AG04450 (cell line): ENCODE measurements at regions not wholly inside any gene's neighbourhood (a gene's known extent, or its start where the extent isn't known, plus 50 kb on each side); places are given as distances from the start of the nearest gene placed in this dataset.
"Not testable (repeated sequence)": the region's sequence is repeated elsewhere in the genome, so short reads cannot be mapped to it uniquely, and the experiment has no call there.

Experiments
- CTCF ChIA-PET: fragments of 300-600, 350-600 bp; formaldehyde crosslinking; extraction: SDS; loops from one replicate; lab custom pipeline; 2022; ENCODE audit warnings: antibody characterized with exemption, inconsistent platforms; lab: Charles Lee
- POLR2A ChIA-PET: fragments of 350-600 bp; formaldehyde crosslinking; extraction: SDS; loops from one replicate; lab custom pipeline; 2021; ENCODE audit warnings: antibody characterized with exemption, inconsistent platforms; lab: Yijun Ruan, JAX
- DNase-seq: peaks from one replicate; pipeline ENCODE4 v3.0.0-alpha.2; 2011; ENCODE audit warnings: low read depth, low spot score
- H3K27ac ChIP-seq: one replicate; pipeline ENCODE4 v1.5.1; 2012; ENCODE audit warnings: low read depth, low read length, control low read depth
- H3K27me3 ChIP-seq: one replicate; pipeline ENCODE4 v1.6.0; 2012; ENCODE audit warnings: low read length; ENCODE audit not compliant: control insufficient read depth, insufficient read depth
- H3K4me3 ChIP-seq: 2 replicates; pipeline ENCODE4 v1.5.1; 2011; ENCODE audit warnings: mild to moderate bottlenecking, low read depth, low read length, control low read depth
- H3K9me3 ChIP-seq: 2 replicates; pipeline ENCODE4 v1.5.1; 2012; ENCODE audit warnings: low read length; ENCODE audit not compliant: control insufficient read depth, insufficient read depth
- CTCF ChIP-seq: IDR thresholded peaks from 2 replicates; pipeline ENCODE4 v1.5.1; 2011; ENCODE audit warnings: low read depth, low read length, control low read depth, inconsistent platforms

- POLR2A ChIA-PET: no interaction called here
- Histone ChIP-seq H3K9me3 (no peaks in the 10 kb centered on the region), H3K27ac (no peak overlapping the region), H3K4me3 (no peak overlapping the region), H3K27me3 (peaks cover 2% of the 10 kb centered on the region)
- no peak for TF ChIP-seq CTCF
- CTCF ChIA-PET: no interaction called here
- DNase-seq: no peak
These were observed 52.3 kb upstream of the PTPN12 start for GRCh38 chr7:77484785-77485184.

DNA sequence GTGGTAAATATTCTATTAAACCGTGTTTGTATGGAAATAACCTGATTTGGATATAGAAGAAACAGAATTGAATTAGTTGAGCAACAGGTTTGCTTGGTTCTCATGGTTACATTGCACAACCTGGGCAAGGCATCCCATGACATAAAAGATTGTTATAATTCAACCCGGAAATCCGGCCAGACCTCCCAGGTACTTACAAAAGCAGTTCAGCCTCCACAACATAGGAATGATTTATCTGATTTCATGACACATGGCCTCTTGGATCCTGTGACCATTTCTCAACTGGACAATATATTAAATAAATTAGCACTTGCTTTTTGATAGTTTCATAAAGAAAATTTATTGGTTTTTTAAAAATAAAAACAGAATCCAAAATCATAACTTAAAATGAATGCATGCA, 55.1 kb upstream of the PTPN12 start:
- H3K27me3 ChIP-seq: peaks cover 2% of the 10 kb centered on the region
- no peak overlapping the region for H3K27ac ChIP-seq
- no peaks in the 10 kb centered on the region for H3K9me3 ChIP-seq
- no peak for TF ChIP-seq CTCF
- CTCF ChIA-PET: no interaction called here
- no peak for DNase-seq
- no peak overlapping the region for H3K4me3 ChIP-seq
- POLR2A ChIA-PET: no interaction called here

GRCh38 chr7:77481615-77482014, 55.5 kb upstream of the PTPN12 start:
- DNase-seq: no peak
- POLR2A ChIA-PET: no interaction called here
- Histone ChIP-seq H3K27ac (no peak overlapping the region), H3K27me3 (peaks cover 2% of the 10 kb centered on the region), H3K9me3 (no peaks in the 10 kb centered on the region), H3K4me3 (no peak overlapping the region)
- CTCF ChIA-PET: no interaction called here
- TF ChIP-seq CTCF: no peak

DNA sequence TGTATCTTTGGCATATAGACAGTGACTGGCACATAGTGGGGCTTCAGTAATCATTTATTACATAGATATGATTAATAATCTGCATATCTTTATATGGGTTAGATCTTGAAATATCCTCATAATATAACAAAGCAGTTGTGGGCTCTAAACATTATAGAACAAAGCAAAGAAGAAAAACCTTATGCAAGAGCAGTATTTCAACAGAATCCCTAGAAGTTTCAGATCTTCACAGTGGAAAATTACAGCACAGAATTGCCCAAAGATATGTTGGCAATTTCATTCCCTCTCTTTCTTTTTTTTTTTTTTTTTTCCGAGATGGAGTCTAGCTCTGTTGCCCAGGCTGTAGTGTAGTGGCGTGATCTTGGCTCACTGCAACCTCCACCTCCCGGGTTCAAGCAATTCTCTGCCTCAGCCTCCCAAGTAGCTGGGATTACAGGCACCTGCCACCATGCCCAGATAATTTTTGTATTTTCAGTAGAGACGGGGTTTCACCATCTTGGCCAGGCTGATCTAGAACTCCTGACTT, 56.9 kb upstream of the PTPN12 start:
- POLR2A ChIA-PET, CTCF ChIA-PET, H3K27me3 ChIP-seq, H3K27ac ChIP-seq, H3K4me3 ChIP-seq, H3K9me3 ChIP-seq, DNase-seq: not testable (repeated sequence)

DNA sequence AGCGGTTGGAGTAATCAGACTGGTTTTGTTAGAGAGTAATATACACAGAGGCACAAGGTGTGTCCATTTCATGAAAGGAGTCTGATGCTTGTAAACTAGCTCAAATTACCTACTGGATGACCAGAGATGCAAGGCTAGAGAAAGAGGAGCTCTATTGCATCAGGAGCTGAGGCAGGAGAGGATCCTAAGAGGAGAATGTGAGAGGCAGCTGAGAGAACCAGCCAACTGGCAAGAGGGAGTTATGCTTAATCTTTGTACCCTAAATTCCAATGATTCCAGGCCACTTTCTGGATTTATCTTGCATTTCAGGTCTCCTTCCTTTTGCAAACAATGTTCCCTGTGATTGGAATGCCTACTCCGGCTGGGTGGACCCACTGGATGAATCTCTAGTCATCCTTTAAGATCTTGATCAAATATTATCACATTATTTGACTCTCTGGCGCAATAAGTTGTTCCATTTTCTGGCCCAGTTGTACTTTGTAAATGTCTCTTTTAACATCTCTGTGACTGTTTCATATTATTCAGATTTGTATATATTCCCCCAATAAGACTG, 57.5 kb upstream of the PTPN12 start:
- no peak for DNase-seq
- ChIA-PET CTCF (no interaction called here), POLR2A (no interaction called here)
- TF ChIP-seq CTCF: no peak
- Histone ChIP-seq H3K4me3 (no peak overlapping the region), H3K27me3 (no peaks in the 10 kb centered on the region), H3K27ac (no peak overlapping the region), H3K9me3 (no peaks in the 10 kb centered on the region)

DNA sequence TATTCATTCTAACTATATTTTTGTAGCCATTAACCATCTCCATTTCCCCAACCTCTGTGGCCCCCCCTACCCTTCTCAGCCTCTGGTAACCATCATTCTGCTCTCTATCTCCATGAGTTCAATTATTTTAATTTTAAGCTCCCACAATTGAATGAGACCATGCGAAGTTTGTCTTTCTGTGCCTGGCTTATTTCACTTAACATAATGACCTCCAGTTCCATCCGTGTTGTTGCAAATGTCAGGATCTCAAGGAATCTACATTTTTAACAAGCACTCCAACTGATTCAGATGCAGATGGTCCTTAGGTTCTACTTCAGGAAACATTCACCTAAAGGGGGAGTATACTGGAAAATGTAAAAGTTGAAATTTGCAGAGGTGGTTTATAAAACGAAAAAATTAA, 60.2 kb upstream of the PTPN12 start:
- H3K27ac ChIP-seq: no peak overlapping the region
- H3K9me3 ChIP-seq: no peaks in the 10 kb centered on the region
- ChIA-PET CTCF (interaction anchor here (1.1 kb wide), 1 partner anchor 9 kb away, joined by 3 read pairs; no protein-coding TSS in a partner anchor), POLR2A (no interaction called here)
- no peak overlapping the region for H3K4me3 ChIP-seq
- no peaks in the 10 kb centered on the region for H3K27me3 ChIP-seq
- DNase-seq: no peak
- TF ChIP-seq CTCF: no peak
